Nephron progenitor cell (in vitro differentiated cells): ENCODE measurements at regions not wholly inside any gene's neighbourhood (a gene's known extent, or its start where the extent isn't known, plus 50 kb on each side); places are given as distances from the start of the nearest gene placed in this dataset.
A peak's percentile ranks its signal among the peaks of the same experiment; 100 is the strongest.

ENCODE experiments used
- DNase-seq: peaks from one replicate; pipeline ENCODE4 v3.0.0; 2021
- H3K27ac Mint-ChIP-seq: 2 replicates; pipeline ENCODE4 v1.8.0; 2021; ENCODE audit warnings: mild to moderate bottlenecking, moderate library complexity, mixed read lengths
- H3K27me3 Mint-ChIP-seq: 2 replicates; pipeline ENCODE4 v1.8.0; 2021; ENCODE audit warnings: mild to moderate bottlenecking, low read depth, mixed read lengths; ENCODE audit not compliant: poor library complexity
- H3K36me3 Mint-ChIP-seq: 2 replicates; pipeline ENCODE4 v1.8.0; 2021; ENCODE audit warnings: low read depth, mixed read lengths
- H3K4me1 Mint-ChIP-seq: 2 replicates; pipeline ENCODE4 v1.8.0; 2021; ENCODE audit warnings: mixed read lengths
- H3K4me3 Mint-ChIP-seq: 2 replicates; pipeline ENCODE4 v1.8.0; 2021; ENCODE audit warnings: mild to moderate bottlenecking, moderate library complexity, mixed read lengths
- H3K9me3 Mint-ChIP-seq: 2 replicates; pipeline ENCODE4 v1.8.0; 2021; ENCODE audit warnings: mild to moderate bottlenecking, moderate library complexity, mixed read lengths
- CTCF ChIP-seq: fragments of 200-600 bp; sonication (generic); IDR thresholded peaks from 2 replicates; pipeline ENCODE4 v1.5.0; 2021; ENCODE audit warnings: antibody characterized with exemption

- DNase-seq, result no peak
- H3K36me3 Mint-ChIP-seq, result no peaks in the 10 kb centered on the region
- TF ChIP-seq CTCF, result no peak
Measured at GRCh38 chr18:10370716-10371115, 83.7 kb upstream of the APCDD1 start.

GRCh38 chr18:10371165-10371564 lies 83.3 kb upstream of the APCDD1 start:
- Mint-ChIP-seq H3K27me3 (peaks cover 3% of the 10 kb centered on the region), H3K27ac (no peak overlapping the region), H3K4me3 (no peak overlapping the region), H3K36me3 (no peaks in the 10 kb centered on the region), H3K4me1 (peaks cover 50% of the 10 kb centered on the region), H3K9me3 (no peaks in the 10 kb centered on the region)
- no peak for DNase-seq
- no peak for TF ChIP-seq CTCF

More at GRCh38 chr18:10370716-10371115, 83.7 kb upstream of the APCDD1 start:
- Mint-ChIP-seq H3K27ac (no peak overlapping the region), H3K4me3 (no peak overlapping the region), H3K9me3 (no peaks in the 10 kb centered on the region), H3K4me1 (peaks cover 49% of the 10 kb centered on the region), H3K27me3 (peaks cover 3% of the 10 kb centered on the region)

GRCh38 chr18:10374195-10374594 lies 80.2 kb upstream of the APCDD1 start:
- Mint-ChIP-seq H3K4me3 (no peak overlapping the region), H3K4me1 (peaks cover 63% of the 10 kb centered on the region), H3K36me3 (no peaks in the 10 kb centered on the region), H3K27me3 (peaks cover 7% of the 10 kb centered on the region), H3K27ac (no peak overlapping the region), H3K9me3 (no peaks in the 10 kb centered on the region)
- DNase-seq, result no peak
- TF ChIP-seq CTCF, result no peak

GRCh38 chr18:10374636-10375293 lies 79.7 kb upstream of the APCDD1 start:
- peaks cover 10% of the 10 kb centered on the region for H3K27me3 Mint-ChIP-seq
- H3K4me3 Mint-ChIP-seq, result no peak overlapping the region
- no peak overlapping the region for H3K27ac Mint-ChIP-seq
- no peak for DNase-seq
- TF ChIP-seq CTCF, result no peak
- H3K36me3 Mint-ChIP-seq, result no peaks in the 10 kb centered on the region
- no peaks in the 10 kb centered on the region for H3K9me3 Mint-ChIP-seq
- H3K4me1 Mint-ChIP-seq, result peaks cover 63% of the 10 kb centered on the region

- Mint-ChIP-seq H3K27me3 (peaks cover 10% of the 10 kb centered on the region), H3K4me1 (peaks cover 57% of the 10 kb centered on the region), H3K36me3 (no peaks in the 10 kb centered on the region), H3K9me3 (no peaks in the 10 kb centered on the region), H3K4me3 (no peak overlapping the region), H3K27ac (peak overlapping the region; percentile 11)
- TF ChIP-seq CTCF, result no peak
- DNase-seq, result no peak
Measured at GRCh38 chr18:10376731-10377130, 77.7 kb upstream of the APCDD1 start.

GRCh38 chr18:10377956-10378355 lies 76.5 kb upstream of the APCDD1 start:
- Mint-ChIP-seq H3K4me1 (peaks cover 48% of the 10 kb centered on the region), H3K27ac (no peak overlapping the region), H3K4me3 (no peak overlapping the region), H3K27me3 (peaks cover 10% of the 10 kb centered on the region), H3K9me3 (peaks cover under 1% of the 10 kb centered on the region), H3K36me3 (no peaks in the 10 kb centered on the region)
- DNase-seq, result no peak
- TF ChIP-seq CTCF, result no peak
